ENCODE measurements at regions not wholly inside any gene's neighbourhood (a gene's known extent, or its start where the extent isn't known, plus 50 kb on each side); places are given as distances from the start of the nearest gene placed in this dataset.

GRCh38 chr12:92080911-92081285 is 64.7 kb downstream of the BTG1 start:
- no TSS peak for BruUV-seq (replicated peaks)
- Histone ChIP-seq H3K36me3 (ENCODE audit: control insufficient read depth, insufficient read depth, low read length) (no peaks in the 10 kb centered on the region), H3K27me3 (ENCODE audit: control insufficient read depth, insufficient read depth, low read length) (no peaks in the 10 kb centered on the region), H3K4me3 (ENCODE audit: low read depth in 2 of 2, low read length in 2 of 2) (no peak overlapping the region), H3K9me3 (ENCODE audit: control insufficient read depth, insufficient read depth, low read depth, low read length) (no peaks in the 10 kb centered on the region), H3K4me1 (ENCODE audit: control insufficient read depth, insufficient read depth, low read length) (peaks cover 16% of the 10 kb centered on the region), H3K27ac (ENCODE audit: low read length) (peak overlapping the region; percentile 77)
- intact Hi-C loops (cut with micrococcal nuclease; ENCODE audit: unreplicated experiment): no loop called here
- ATAC-seq (peak; percentile 39), DNase-seq (ENCODE audit: low read depth, low spot score) (no peak)
- ChIA-PET CTCF (no interaction called here), POLR2A (no interaction called here)
- in situ Hi-C loops (cut with HindIII; ENCODE audit: low pct_unique_long_range_greater_than_20kb, low sequenced_read_pairs): no loop called here
- TF ChIP-seq SIN3A (IDR thresholded peaks at IDR 0.05; ENCODE audit: borderline replicate concordance, insufficient read depth, low read depth, low read length) (no peak), POLR2AphosphoS5 (IDR thresholded peaks at IDR 0.05; ENCODE audit: low read depth, low read length) (no peak), TCF7L2 (IDR thresholded peaks at IDR 0.05; ENCODE audit: low read depth, low read length) (no peak), REST (IDR thresholded peaks at IDR 0.05; ENCODE audit: insufficient read depth in 1 of 2, low read depth in 2 of 2, low read length in 1 of 2) (no peak)
- TF ChIP-seq, protein P1, sequence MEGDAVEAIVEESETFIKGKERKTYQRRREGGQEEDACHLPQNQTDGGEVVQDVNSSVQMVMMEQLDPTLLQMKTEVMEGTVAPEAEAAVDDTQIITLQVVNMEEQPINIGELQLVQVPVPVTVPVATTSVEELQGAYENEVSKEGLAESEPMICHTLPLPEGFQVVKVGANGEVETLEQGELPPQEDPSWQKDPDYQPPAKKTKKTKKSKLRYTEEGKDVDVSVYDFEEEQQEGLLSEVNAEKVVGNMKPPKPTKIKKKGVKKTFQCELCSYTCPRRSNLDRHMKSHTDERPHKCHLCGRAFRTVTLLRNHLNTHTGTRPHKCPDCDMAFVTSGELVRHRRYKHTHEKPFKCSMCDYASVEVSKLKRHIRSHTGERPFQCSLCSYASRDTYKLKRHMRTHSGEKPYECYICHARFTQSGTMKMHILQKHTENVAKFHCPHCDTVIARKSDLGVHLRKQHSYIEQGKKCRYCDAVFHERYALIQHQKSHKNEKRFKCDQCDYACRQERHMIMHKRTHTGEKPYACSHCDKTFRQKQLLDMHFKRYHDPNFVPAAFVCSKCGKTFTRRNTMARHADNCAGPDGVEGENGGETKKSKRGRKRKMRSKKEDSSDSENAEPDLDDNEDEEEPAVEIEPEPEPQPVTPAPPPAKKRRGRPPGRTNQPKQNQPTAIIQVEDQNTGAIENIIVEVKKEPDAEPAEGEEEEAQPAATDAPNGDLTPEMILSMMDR (IDR thresholded peaks at IDR 0.05): no peak

DNA sequence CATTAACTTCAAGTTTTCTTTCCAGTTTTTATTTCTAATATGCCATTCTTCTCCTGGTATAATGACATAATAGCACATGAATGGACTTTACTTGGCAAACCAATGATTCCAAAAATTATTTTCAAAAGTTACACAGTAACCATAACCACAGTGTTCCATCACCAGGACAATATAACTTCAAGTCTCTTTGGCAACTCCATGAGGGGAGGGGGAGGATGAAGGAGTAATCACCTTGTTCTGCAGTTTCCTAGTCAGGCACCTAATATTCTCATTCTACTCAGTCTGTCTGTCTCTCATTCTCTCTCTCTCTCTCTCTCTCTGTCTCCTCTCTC is 66.6 kb downstream of the BTG1 start:
- H3K4me3 ChIP-seq (ENCODE audit: low read depth in 2 of 2, low read length in 2 of 2): no peak overlapping the region
- H3K4me1 ChIP-seq (ENCODE audit: control insufficient read depth, insufficient read depth, low read length): peaks cover 21% of the 10 kb centered on the region
- no peak for TF ChIP-seq POLR2AphosphoS5 (IDR thresholded peaks at IDR 0.05; ENCODE audit: low read depth, low read length)
- no peak for TF ChIP-seq TCF7L2 (IDR thresholded peaks at IDR 0.05; ENCODE audit: low read depth, low read length)
- TF ChIP-seq SIN3A (IDR thresholded peaks at IDR 0.05; ENCODE audit: borderline replicate concordance, insufficient read depth, low read depth, low read length): no peak
- no peak for TF ChIP-seq REST (IDR thresholded peaks at IDR 0.05; ENCODE audit: insufficient read depth in 1 of 2, low read depth in 2 of 2, low read length in 1 of 2)
- TF ChIP-seq, protein P1 (IDR thresholded peaks at IDR 0.05): no peak
- in situ Hi-C loops (cut with HindIII; ENCODE audit: low pct_unique_long_range_greater_than_20kb, low sequenced_read_pairs) (no loop called here), intact Hi-C loops (cut with micrococcal nuclease; ENCODE audit: unreplicated experiment) (no loop called here)
- ChIA-PET CTCF (no interaction called here), POLR2A (no interaction called here)
- ATAC-seq: no peak
- DNase-seq (ENCODE audit: low read depth, low spot score): no peak
- H3K36me3 ChIP-seq (ENCODE audit: control insufficient read depth, insufficient read depth, low read length): no peaks in the 10 kb centered on the region
- no TSS peak for BruUV-seq (replicated peaks)
- H3K9me3 ChIP-seq (ENCODE audit: control insufficient read depth, insufficient read depth, low read depth, low read length): no peaks in the 10 kb centered on the region
- H3K27me3 ChIP-seq (ENCODE audit: control insufficient read depth, insufficient read depth, low read length): no peaks in the 10 kb centered on the region
- peak overlapping the region; percentile 49 for H3K27ac ChIP-seq (ENCODE audit: low read length)
